Activated naive CD8-positive, alpha-beta T cell treated with anti-CD3 and anti-CD28 coated beads, Interleukin-2, amount 10 ng/mL, durations not matched to agents 7 days and 5 days (primary cell): ENCODE measurements at regions not wholly inside any gene's neighbourhood (a gene's known extent, or its start where the extent isn't known, plus 50 kb on each side); places are given as distances from the start of the nearest gene placed in this dataset.

Source experiments
- ATAC-seq: fragments of 150-1000 bp; cut with Tn5 transposase; one replicate; pipeline ENCODE4 v1.10.0; 2021; ENCODE audit warnings: low read depth, moderate library complexity
- POLR2A ChIA-PET: fragments of 350-600 bp; sonication (Branson Sonifier 250); formaldehyde crosslinking; loops from one replicate; lab custom pipeline; 2021; ENCODE audit warnings: antibody characterized with exemption; lab: Charles Lee
- DNase-seq: peaks from one replicate; pipeline ENCODE4 v3.0.0; 2021
- H3K27ac Mint-ChIP-seq: one replicate; pipeline ENCODE4 v1.8.0; 2022; ENCODE audit warnings: mild to moderate bottlenecking, mixed read lengths
- H3K27me3 Mint-ChIP-seq: one replicate; pipeline ENCODE4 v1.8.0; 2022; ENCODE audit warnings: mild to moderate bottlenecking, moderate library complexity, mixed read lengths
- H3K36me3 Mint-ChIP-seq: one replicate; pipeline ENCODE4 v1.8.0; 2021; ENCODE audit warnings: mild to moderate bottlenecking, mixed read lengths
- H3K4me1 Mint-ChIP-seq: one replicate; pipeline ENCODE4 v1.8.0; 2021; ENCODE audit warnings: mixed read lengths
- H3K4me3 Mint-ChIP-seq: one replicate; pipeline ENCODE4 v1.8.0; 2022; ENCODE audit warnings: mild to moderate bottlenecking, moderate library complexity, mixed read lengths
- H3K9me3 Mint-ChIP-seq: one replicate; pipeline ENCODE4 v1.8.0; 2021; ENCODE audit warnings: mixed read lengths

DNA sequence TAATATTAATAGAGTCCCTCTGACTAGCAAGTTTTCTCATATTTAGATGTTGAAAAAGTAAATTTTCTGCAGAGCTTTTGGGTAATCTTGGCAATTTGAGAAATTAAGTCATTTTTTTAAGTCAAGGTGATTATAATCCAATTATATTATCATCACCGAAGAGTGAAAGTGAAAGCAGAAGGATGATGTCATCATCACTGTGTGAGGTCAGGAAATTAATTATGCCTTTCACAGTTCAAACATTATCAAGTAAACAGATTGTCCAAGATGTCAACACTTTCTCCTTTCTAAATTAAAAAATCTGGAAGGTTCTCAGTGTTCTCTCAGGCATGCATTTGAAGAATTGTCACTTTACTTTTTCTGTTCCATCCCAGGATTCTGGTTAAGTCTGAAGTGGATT is 296.0 kb downstream of the TBX15 start:
- H3K4me1 Mint-ChIP-seq: no peaks in the 10 kb centered on the region
- H3K36me3 Mint-ChIP-seq: no peaks in the 10 kb centered on the region
- peaks cover 1% of the 10 kb centered on the region for H3K9me3 Mint-ChIP-seq
- no peaks in the 10 kb centered on the region for H3K27me3 Mint-ChIP-seq
- POLR2A ChIA-PET: no interaction called here
- H3K4me3 Mint-ChIP-seq: no peak overlapping the region
- H3K27ac Mint-ChIP-seq: no peak overlapping the region
- ATAC-seq (no peak), DNase-seq (no peak)

DNA sequence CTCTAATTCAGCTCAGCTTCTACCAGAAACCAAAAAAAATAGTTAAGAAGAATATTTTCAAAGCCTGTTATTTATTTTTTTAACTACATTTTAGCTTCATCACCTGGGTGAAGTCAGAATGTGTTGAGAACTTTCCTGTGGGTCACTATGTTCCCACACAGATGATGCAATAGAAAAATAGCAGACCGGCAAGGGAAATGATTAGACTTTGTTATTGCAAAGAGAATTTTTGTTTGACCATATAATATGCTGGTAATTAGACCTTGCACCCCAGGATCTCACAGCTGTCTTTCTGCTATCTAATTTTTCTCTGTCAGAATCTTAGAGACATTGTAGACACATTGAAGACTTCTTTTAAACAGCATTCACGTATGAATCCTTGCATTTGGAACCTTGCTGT is 299.3 kb downstream of the TBX15 start:
- Mint-ChIP-seq H3K9me3 (no peaks in the 10 kb centered on the region), H3K36me3 (no peaks in the 10 kb centered on the region), H3K4me1 (no peaks in the 10 kb centered on the region), H3K4me3 (no peak overlapping the region), H3K27me3 (no peaks in the 10 kb centered on the region), H3K27ac (no peak overlapping the region)
- no peak for ATAC-seq
- no peak for DNase-seq
- POLR2A ChIA-PET: no interaction called here

DNA sequence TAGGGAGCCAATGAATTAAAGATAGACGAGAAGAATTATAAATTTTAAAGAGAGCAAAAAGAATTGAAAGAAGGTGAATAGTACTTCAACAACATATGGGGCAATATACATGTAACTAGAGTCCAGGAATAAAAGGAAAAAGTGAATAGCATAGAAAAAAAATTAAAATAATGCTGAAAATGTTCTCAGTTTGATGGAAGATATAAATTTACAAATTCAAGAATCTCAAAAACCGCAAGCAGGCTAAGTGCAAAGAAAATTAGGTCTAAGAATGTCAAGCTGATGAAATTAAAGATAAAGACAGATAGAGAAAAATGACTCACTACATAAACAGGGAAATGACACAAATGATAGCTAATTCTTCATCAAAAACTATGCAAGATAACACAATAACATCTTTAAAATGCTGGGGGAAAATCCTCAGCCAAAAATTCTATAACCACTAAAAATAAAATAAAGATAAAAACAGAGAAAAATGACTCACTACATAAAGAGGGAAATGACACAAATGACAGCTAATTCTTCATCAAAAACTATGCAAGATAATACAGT is 326.3 kb downstream of the TBX15 start:
- Mint-ChIP-seq H3K4me1 (no peaks in the 10 kb centered on the region), H3K27me3 (no peaks in the 10 kb centered on the region), H3K4me3 (no peak overlapping the region), H3K27ac (no peak overlapping the region), H3K9me3 (peaks cover 5% of the 10 kb centered on the region), H3K36me3 (no peaks in the 10 kb centered on the region)
- ATAC-seq: no peak
- POLR2A ChIA-PET: no interaction called here
- DNase-seq: no peak

DNA sequence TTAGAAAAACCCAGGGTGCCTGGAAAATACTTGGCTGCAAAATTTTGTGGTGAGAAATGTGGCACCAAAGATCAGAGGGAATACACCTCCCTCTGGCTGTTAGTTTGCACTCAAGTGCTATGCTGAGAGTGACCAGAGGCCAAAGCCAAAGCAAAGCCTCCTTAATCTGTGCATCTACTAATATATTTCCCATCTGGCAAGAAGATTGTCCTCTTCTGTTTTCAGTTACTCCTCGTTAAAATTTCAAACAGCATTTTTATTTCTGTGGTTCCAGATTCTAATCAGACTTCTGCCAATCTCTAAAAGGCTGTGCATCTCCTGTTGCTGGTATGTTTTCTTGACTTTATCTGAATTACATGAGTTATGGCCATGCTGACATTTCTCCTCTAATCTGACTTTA is 327.4 kb downstream of the TBX15 start:
- no peak overlapping the region for H3K4me3 Mint-ChIP-seq
- ATAC-seq (no peak), DNase-seq (no peak)
- H3K36me3 Mint-ChIP-seq: no peaks in the 10 kb centered on the region
- no peaks in the 10 kb centered on the region for H3K27me3 Mint-ChIP-seq
- H3K9me3 Mint-ChIP-seq: peaks cover 1% of the 10 kb centered on the region
- H3K27ac Mint-ChIP-seq: no peak overlapping the region
- no peaks in the 10 kb centered on the region for H3K4me1 Mint-ChIP-seq
- POLR2A ChIA-PET: no interaction called here

GRCh38 chr1:118659646-118660045 is 328.5 kb downstream of the TBX15 start:
- no peaks in the 10 kb centered on the region for H3K27me3 Mint-ChIP-seq
- ATAC-seq (no peak), DNase-seq (no peak)
- no peaks in the 10 kb centered on the region for H3K4me1 Mint-ChIP-seq
- no peaks in the 10 kb centered on the region for H3K36me3 Mint-ChIP-seq
- no peak overlapping the region for H3K4me3 Mint-ChIP-seq
- no peak overlapping the region for H3K27ac Mint-ChIP-seq
- H3K9me3 Mint-ChIP-seq: peaks cover 1% of the 10 kb centered on the region
- POLR2A ChIA-PET: no interaction called here

DNA sequence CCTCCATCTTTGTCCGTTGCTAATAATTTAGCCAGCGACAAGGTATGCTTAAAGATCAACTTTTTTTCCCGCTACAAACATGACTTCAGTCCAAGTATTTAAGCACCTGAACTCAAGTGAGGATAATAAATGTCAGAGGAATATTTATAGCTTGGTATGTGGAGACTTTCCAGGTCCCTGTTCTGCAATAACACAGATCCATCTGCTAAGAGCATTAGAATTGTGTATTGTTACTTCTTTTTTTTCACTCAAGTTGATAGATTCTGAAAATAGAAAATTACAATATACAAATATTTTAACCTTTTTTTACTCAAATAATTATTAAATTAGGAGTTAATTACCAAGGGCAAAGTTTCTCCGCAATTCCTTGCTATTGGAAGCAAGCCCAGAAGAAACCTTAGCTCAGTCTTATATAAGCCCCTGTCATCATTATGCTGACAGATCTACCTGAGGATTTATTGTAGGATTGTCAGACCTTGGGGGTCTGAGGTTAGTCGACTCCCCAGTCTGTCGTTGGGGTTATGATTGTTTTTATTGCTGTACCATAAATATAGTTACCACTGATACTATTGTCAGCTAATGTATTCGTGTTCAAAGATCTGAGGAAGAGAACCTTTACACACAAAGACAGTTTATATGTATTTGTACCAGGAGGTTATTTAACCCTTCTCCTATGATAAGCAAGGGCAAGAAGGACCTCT is 337.9 kb downstream of the TBX15 start:
- Mint-ChIP-seq H3K27ac (no peak overlapping the region), H3K36me3 (no peaks in the 10 kb centered on the region), H3K4me1 (no peaks in the 10 kb centered on the region), H3K4me3 (no peak overlapping the region), H3K9me3 (peaks cover 4% of the 10 kb centered on the region), H3K27me3 (no peaks in the 10 kb centered on the region)
- no peak for ATAC-seq
- POLR2A ChIA-PET: no interaction called here
- DNase-seq: no peak

- no peaks in the 10 kb centered on the region for H3K4me1 Mint-ChIP-seq
- H3K27me3 Mint-ChIP-seq: no peaks in the 10 kb centered on the region
- H3K36me3 Mint-ChIP-seq: no peaks in the 10 kb centered on the region
- no peak overlapping the region for H3K4me3 Mint-ChIP-seq
- POLR2A ChIA-PET: no interaction called here
- DNase-seq (no peak), ATAC-seq (no peak)
- no peak overlapping the region for H3K27ac Mint-ChIP-seq
- H3K9me3 Mint-ChIP-seq: peaks cover 4% of the 10 kb centered on the region
Observed at GRCh38 chr1:118649369-118650106, 338.6 kb downstream of the TBX15 start.

DNA sequence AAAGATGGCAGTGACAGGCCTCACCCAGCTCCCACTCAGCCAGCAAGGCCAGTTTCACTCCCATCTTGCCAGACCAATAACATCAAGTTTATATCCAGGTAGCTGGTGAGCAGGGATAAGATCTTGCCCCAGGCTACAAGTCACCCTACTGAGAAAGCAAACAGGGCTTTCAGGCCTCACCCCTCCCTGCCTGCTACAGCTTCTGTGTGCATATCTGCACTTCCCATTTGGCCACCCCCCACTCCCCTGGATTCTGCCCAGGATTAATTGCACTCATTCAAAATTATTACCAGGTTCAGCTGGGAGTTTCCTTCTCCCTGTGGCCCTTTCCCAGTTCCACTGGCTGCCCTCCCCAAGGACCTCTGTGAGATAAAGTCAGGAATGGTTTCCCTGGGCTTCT is 352.1 kb downstream of the TBX15 start:
- Mint-ChIP-seq H3K27me3 (no peaks in the 10 kb centered on the region), H3K9me3 (peaks cover 7% of the 10 kb centered on the region), H3K27ac (no peak overlapping the region), H3K36me3 (no peaks in the 10 kb centered on the region), H3K4me1 (no peaks in the 10 kb centered on the region), H3K4me3 (no peak overlapping the region)
- POLR2A ChIA-PET: no interaction called here
- DNase-seq: no peak
- no peak for ATAC-seq

GRCh38 chr1:118627435-118627834 is 360.7 kb downstream of the TBX15 start:
- H3K36me3 Mint-ChIP-seq: no peaks in the 10 kb centered on the region
- no peak for DNase-seq
- H3K9me3 Mint-ChIP-seq: peaks cover 2% of the 10 kb centered on the region
- H3K4me3 Mint-ChIP-seq: no peak overlapping the region
- no peaks in the 10 kb centered on the region for H3K27me3 Mint-ChIP-seq
- POLR2A ChIA-PET: no interaction called here
- no peaks in the 10 kb centered on the region for H3K4me1 Mint-ChIP-seq
- H3K27ac Mint-ChIP-seq: no peak overlapping the region
- no peak for ATAC-seq

GRCh38 chr1:118621839-118622238 is 366.3 kb downstream of the TBX15 start:
- POLR2A ChIA-PET: no interaction called here
- Mint-ChIP-seq H3K27me3 (no peaks in the 10 kb centered on the region), H3K4me3 (no peak overlapping the region), H3K9me3 (peaks cover 2% of the 10 kb centered on the region), H3K27ac (no peak overlapping the region), H3K4me1 (no peaks in the 10 kb centered on the region), H3K36me3 (no peaks in the 10 kb centered on the region)
- no peak for DNase-seq
- no peak for ATAC-seq

GRCh38 chr1:118618618-118619340 is 369.4 kb downstream of the TBX15 start:
- DNase-seq (no peak), ATAC-seq (no peak)
- Mint-ChIP-seq H3K9me3 (peaks cover 3% of the 10 kb centered on the region), H3K27me3 (no peaks in the 10 kb centered on the region), H3K36me3 (no peaks in the 10 kb centered on the region), H3K4me1 (no peaks in the 10 kb centered on the region), H3K4me3 (no peak overlapping the region), H3K27ac (no peak overlapping the region)
- POLR2A ChIA-PET: no interaction called here

GRCh38 chr1:118617916-118618315 is 370.2 kb downstream of the TBX15 start:
- POLR2A ChIA-PET: no interaction called here
- ATAC-seq: no peak
- Mint-ChIP-seq H3K36me3 (no peaks in the 10 kb centered on the region), H3K27me3 (no peaks in the 10 kb centered on the region), H3K27ac (no peak overlapping the region), H3K4me1 (no peaks in the 10 kb centered on the region), H3K4me3 (no peak overlapping the region), H3K9me3 (peaks cover 3% of the 10 kb centered on the region)
- no peak for DNase-seq

DNA sequence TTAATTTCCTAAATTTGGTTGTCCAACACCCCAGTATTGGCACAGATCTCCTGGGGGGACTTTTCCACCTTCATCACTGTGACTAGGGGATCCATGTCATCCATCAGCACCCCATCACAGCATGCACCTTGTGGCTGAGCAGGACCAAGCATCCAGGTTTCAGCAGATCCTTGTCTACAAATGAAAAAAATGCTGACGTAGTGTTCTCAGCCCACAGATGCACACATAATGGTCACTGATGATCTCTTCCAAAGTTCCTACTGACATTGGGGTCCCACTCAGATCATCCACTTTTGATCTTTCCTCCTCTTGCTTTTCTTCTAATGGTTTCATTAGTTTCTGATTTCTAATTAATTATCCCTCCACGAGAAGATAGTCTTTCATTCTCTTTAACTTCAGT is 373.1 kb downstream of the TBX15 start:
- Mint-ChIP-seq H3K36me3 (no peaks in the 10 kb centered on the region), H3K27me3 (no peaks in the 10 kb centered on the region), H3K9me3 (peaks cover 3% of the 10 kb centered on the region), H3K4me1 (no peaks in the 10 kb centered on the region), H3K4me3 (no peak overlapping the region), H3K27ac (no peak overlapping the region)
- ATAC-seq: no peak
- POLR2A ChIA-PET: no interaction called here
- DNase-seq: no peak
